SK-N-MC (cell line): ENCODE measurements at regions not wholly inside any gene's neighbourhood (a gene's known extent, or its start where the extent isn't known, plus 50 kb on each side); places are given as distances from the start of the nearest gene placed in this dataset.

ENCODE experiments used
- EZH2 ChIP-seq: fragments of 200-600 bp; sonication (generic); IDR thresholded peaks from one replicate; pipeline ENCODE4 v1.6.1; 2017; ENCODE audit warnings: antibody characterized with exemption
- FOXP2 ChIP-seq: optimal IDR thresholded peaks from 2 replicates; pipeline ENCODE3; 2011; ENCODE audit warnings: mild to moderate bottlenecking, moderate library complexity; ENCODE audit not compliant: insufficient read depth; ENCODE audit errors: extremely low read length, control extremely low read depth
- POLR2AphosphoS5 ChIP-seq: IDR thresholded peaks from 2 replicates; pipeline ENCODE4 v1.6.1; 2012; ENCODE audit warnings: mild to moderate bottlenecking, low read depth, low read length, borderline replicate concordance

DNA sequence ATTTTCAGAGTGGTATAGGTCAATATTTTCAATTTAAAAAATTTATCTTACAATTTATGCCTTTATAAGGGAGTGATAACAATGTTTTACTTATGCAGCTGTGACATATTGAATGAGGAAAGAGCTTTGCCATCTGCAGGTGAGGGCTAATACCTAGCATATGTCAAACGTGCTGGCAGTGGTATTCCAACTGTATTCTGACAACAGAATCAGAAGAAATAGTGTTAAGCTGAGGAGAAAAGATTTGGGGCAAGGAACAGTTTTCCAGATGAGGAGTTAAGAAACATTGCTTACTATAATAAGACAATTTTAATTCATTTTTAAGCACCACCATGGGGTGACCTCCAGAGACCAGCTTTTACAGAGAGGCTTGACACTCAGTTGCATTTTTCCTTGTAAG is 267.8 kb upstream of the ZNF608 start:
- TF ChIP-seq EZH2 = no peak
- no peak for TF ChIP-seq POLR2AphosphoS5
- TF ChIP-seq FOXP2 = no peak
